ENCODE measurements at regions not wholly inside any gene's neighbourhood (a gene's known extent, or its start where the extent isn't known, plus 50 kb on each side); places are given as distances from the start of the nearest gene placed in this dataset.
"Not testable (repeated sequence)": the region's sequence is repeated elsewhere in the genome, so short reads cannot be mapped to it uniquely, and the experiment has no call there.

DNA sequence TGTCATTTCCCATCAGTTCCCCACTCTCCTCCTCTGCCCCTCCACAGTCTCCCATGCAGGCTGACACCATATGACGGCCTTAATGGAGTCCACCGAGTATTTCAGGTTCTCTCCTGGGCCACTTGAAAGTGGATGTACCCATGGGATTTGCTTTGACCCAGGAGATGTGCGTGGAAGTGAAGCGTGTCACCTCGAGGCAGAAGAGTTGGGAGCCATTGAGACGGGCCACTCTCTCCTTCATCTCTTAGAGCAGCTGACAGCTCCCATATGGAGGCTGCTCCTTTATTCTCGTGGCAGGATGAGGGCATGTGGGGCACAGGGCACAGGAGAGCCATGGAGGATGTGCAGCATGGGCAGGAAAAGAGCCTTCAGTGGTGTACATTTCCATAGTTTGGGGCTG lies 144.7 kb upstream of the CRYM start:
- H3K27me3 ChIP-seq (replicated peaks; ENCODE audit: control insufficient read depth, insufficient read depth, low read length); H3K4me1 ChIP-seq; intact Hi-C loops (cut with micrococcal nuclease; ENCODE audit: unreplicated experiment); H3K4me3 Mint-ChIP-seq (ENCODE audit: unreplicated experiment); DNase-seq; H3K36me3 ChIP-seq (ENCODE audit: control insufficient read depth, insufficient read depth, low read length); H3K9me3 ChIP-seq; POLR2A ChIA-PET; H3K9me3 Mint-ChIP-seq (ENCODE audit: unreplicated experiment); CTCF ChIA-PET; H3K4me3 ChIP-seq (ENCODE audit: low read depth, low read length); H3K27ac Mint-ChIP-seq (ENCODE audit: unreplicated experiment); BruUV-seq (replicated peaks); H3K36me3 Mint-ChIP-seq (ENCODE audit: insufficient read depth, unreplicated experiment); H3K4me1 Mint-ChIP-seq (ENCODE audit: low read depth, unreplicated experiment); H3K27me3 Mint-ChIP-seq (ENCODE audit: insufficient read depth, unreplicated experiment): not testable (repeated sequence)

- H3K27me3 ChIP-seq (replicated peaks; ENCODE audit: control insufficient read depth, insufficient read depth, low read length); CTCF ChIA-PET; H3K36me3 Mint-ChIP-seq (ENCODE audit: insufficient read depth, unreplicated experiment); H3K27me3 Mint-ChIP-seq (ENCODE audit: insufficient read depth, unreplicated experiment); H3K4me1 ChIP-seq; H3K4me3 ChIP-seq (ENCODE audit: low read depth, low read length); POLR2A ChIA-PET; DNase-seq; H3K4me3 Mint-ChIP-seq (ENCODE audit: unreplicated experiment); intact Hi-C loops (cut with micrococcal nuclease; ENCODE audit: unreplicated experiment); H3K9me3 Mint-ChIP-seq (ENCODE audit: unreplicated experiment); H3K9me3 ChIP-seq; H3K4me1 Mint-ChIP-seq (ENCODE audit: low read depth, unreplicated experiment); H3K36me3 ChIP-seq (ENCODE audit: control insufficient read depth, insufficient read depth, low read length); H3K27ac Mint-ChIP-seq (ENCODE audit: unreplicated experiment): not testable (repeated sequence)
- TSS peak; percentile 14 for BruUV-seq (replicated peaks)
Observed at GRCh38 chr16:21404699-21405098, 126.6 kb upstream of the CRYM start.

- BruUV-seq (replicated peaks); intact Hi-C loops (cut with micrococcal nuclease; ENCODE audit: unreplicated experiment); H3K4me3 Mint-ChIP-seq (ENCODE audit: unreplicated experiment); H3K9me3 Mint-ChIP-seq (ENCODE audit: unreplicated experiment); H3K4me3 ChIP-seq (ENCODE audit: low read depth, low read length); H3K36me3 ChIP-seq (ENCODE audit: control insufficient read depth, insufficient read depth, low read length); H3K9me3 ChIP-seq; H3K27ac Mint-ChIP-seq (ENCODE audit: unreplicated experiment); H3K4me1 Mint-ChIP-seq (ENCODE audit: low read depth, unreplicated experiment); CTCF ChIA-PET; H3K4me1 ChIP-seq; H3K27me3 ChIP-seq (replicated peaks; ENCODE audit: control insufficient read depth, insufficient read depth, low read length); DNase-seq; H3K36me3 Mint-ChIP-seq (ENCODE audit: insufficient read depth, unreplicated experiment); POLR2A ChIA-PET; H3K27me3 Mint-ChIP-seq (ENCODE audit: insufficient read depth, unreplicated experiment): not testable (repeated sequence)
Observed at GRCh38 chr16:21397866-21398265, 119.8 kb upstream of the CRYM start.

DNA sequence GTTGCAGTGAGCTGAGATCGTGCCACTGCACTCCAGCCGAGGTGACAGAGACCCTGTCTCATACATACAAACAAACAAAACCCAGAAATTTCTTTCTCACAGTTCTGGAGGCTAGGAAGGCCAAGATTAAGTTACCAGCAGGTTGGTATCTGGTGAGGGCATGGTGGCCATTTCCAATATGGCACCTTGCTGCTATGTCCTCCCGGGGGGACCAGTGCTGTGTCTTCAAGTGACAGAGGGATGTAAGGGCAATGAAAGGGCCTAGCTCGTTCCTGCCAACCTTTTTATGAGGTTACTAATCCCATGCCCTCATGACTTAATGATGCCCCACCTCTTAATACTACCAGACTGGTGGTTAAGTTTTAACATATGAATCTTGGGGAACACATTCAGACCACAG lies 118.5 kb upstream of the CRYM start:
- H3K4me1 Mint-ChIP-seq (ENCODE audit: low read depth, unreplicated experiment); H3K9me3 Mint-ChIP-seq (ENCODE audit: unreplicated experiment); H3K27me3 ChIP-seq (replicated peaks; ENCODE audit: control insufficient read depth, insufficient read depth, low read length); H3K36me3 Mint-ChIP-seq (ENCODE audit: insufficient read depth, unreplicated experiment); CTCF ChIA-PET; intact Hi-C loops (cut with micrococcal nuclease; ENCODE audit: unreplicated experiment); POLR2A ChIA-PET; H3K9me3 ChIP-seq; BruUV-seq (replicated peaks); DNase-seq; H3K4me3 ChIP-seq (ENCODE audit: low read depth, low read length); H3K4me1 ChIP-seq; H3K4me3 Mint-ChIP-seq (ENCODE audit: unreplicated experiment); H3K36me3 ChIP-seq (ENCODE audit: control insufficient read depth, insufficient read depth, low read length); H3K27ac Mint-ChIP-seq (ENCODE audit: unreplicated experiment); H3K27me3 Mint-ChIP-seq (ENCODE audit: insufficient read depth, unreplicated experiment): not testable (repeated sequence)

DNA sequence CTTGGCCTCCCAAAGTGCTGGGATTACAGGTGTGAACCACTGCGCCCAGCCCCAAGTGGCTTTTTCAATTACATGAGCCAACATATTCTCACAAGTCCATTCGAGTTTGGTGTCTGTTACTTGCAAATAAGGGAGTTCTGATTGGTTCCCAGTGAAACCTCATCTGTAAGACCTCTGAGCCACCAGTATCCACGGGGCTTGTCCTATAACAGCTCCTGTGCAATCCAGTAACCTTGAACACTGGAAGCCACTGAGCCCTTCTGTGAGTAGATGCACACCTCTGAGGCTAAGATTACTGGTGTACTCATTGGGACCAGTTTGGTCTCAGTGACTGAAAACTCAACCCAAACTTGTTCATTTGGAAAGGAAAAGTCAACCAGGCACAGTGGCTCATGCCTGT lies 112.5 kb upstream of the CRYM start:
- intact Hi-C loops (cut with micrococcal nuclease; ENCODE audit: unreplicated experiment); DNase-seq; H3K27me3 ChIP-seq (replicated peaks; ENCODE audit: control insufficient read depth, insufficient read depth, low read length): not testable (repeated sequence)

DNA sequence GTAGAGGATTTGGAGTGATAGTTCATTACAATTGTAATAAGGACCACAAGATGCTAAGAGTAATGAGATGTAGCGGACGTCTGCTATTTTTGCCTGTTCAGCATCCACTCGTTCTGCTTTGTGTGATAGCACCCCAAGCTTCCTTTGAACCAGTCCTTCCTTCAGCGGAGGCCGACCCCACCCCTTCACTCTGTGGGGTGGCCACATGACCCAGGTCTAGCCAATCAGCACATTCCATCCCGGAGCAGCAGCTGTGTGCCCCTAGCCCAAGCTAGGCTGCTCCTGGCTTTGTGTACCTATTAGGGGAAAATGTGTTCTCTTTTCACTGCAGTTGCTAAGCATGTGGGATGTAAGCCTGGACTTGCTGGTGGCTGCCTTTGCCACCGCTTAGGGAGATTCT lies 111.8 kb upstream of the CRYM start:
- peak; percentile 21 to 35 for DNase-seq
- H3K9me3 Mint-ChIP-seq (ENCODE audit: unreplicated experiment); H3K4me3 ChIP-seq (ENCODE audit: low read depth, low read length); H3K27me3 Mint-ChIP-seq (ENCODE audit: insufficient read depth, unreplicated experiment); H3K36me3 Mint-ChIP-seq (ENCODE audit: insufficient read depth, unreplicated experiment); H3K9me3 ChIP-seq; intact Hi-C loops (cut with micrococcal nuclease; ENCODE audit: unreplicated experiment); H3K27ac Mint-ChIP-seq (ENCODE audit: unreplicated experiment); POLR2A ChIA-PET; CTCF ChIA-PET; BruUV-seq (replicated peaks); H3K4me1 ChIP-seq; H3K27me3 ChIP-seq (replicated peaks; ENCODE audit: control insufficient read depth, insufficient read depth, low read length); H3K4me1 Mint-ChIP-seq (ENCODE audit: low read depth, unreplicated experiment); H3K36me3 ChIP-seq (ENCODE audit: control insufficient read depth, insufficient read depth, low read length); H3K4me3 Mint-ChIP-seq (ENCODE audit: unreplicated experiment): not testable (repeated sequence)

More for the DNA sequence above, 112.5 kb upstream of the CRYM start:
- H3K4me1 ChIP-seq; H3K27ac Mint-ChIP-seq (ENCODE audit: unreplicated experiment); H3K27me3 Mint-ChIP-seq (ENCODE audit: insufficient read depth, unreplicated experiment); H3K4me1 Mint-ChIP-seq (ENCODE audit: low read depth, unreplicated experiment); H3K9me3 Mint-ChIP-seq (ENCODE audit: unreplicated experiment); H3K36me3 ChIP-seq (ENCODE audit: control insufficient read depth, insufficient read depth, low read length); H3K4me3 ChIP-seq (ENCODE audit: low read depth, low read length); CTCF ChIA-PET; POLR2A ChIA-PET; H3K36me3 Mint-ChIP-seq (ENCODE audit: insufficient read depth, unreplicated experiment); H3K9me3 ChIP-seq; H3K4me3 Mint-ChIP-seq (ENCODE audit: unreplicated experiment); BruUV-seq (replicated peaks): not testable (repeated sequence)

DNA sequence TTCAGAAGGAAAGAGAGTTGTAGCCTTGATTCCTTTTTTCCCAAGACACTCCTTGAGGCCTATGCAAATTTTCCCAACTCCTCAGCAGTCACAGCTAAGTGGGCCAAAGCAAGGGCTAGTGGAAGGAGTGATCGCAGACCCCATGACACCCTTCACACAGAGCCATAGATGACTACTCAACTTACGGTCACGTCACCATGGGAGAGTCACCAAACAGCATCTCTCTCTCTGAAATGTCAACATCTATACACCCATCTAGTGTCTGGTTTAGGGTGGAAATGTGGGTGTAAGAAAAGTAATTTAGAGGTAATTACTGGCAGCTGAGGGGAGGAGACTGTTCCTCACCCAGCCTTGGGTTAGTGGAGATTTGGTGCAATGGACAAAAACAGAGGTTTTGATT lies 109.7 kb upstream of the CRYM start:
- BruUV-seq (replicated peaks); H3K27me3 Mint-ChIP-seq (ENCODE audit: insufficient read depth, unreplicated experiment); CTCF ChIA-PET; DNase-seq; H3K27ac Mint-ChIP-seq (ENCODE audit: unreplicated experiment); H3K4me1 ChIP-seq; H3K4me3 Mint-ChIP-seq (ENCODE audit: unreplicated experiment); H3K4me1 Mint-ChIP-seq (ENCODE audit: low read depth, unreplicated experiment); H3K9me3 Mint-ChIP-seq (ENCODE audit: unreplicated experiment); intact Hi-C loops (cut with micrococcal nuclease; ENCODE audit: unreplicated experiment); H3K4me3 ChIP-seq (ENCODE audit: low read depth, low read length); H3K9me3 ChIP-seq; H3K36me3 Mint-ChIP-seq (ENCODE audit: insufficient read depth, unreplicated experiment); POLR2A ChIA-PET; H3K36me3 ChIP-seq (ENCODE audit: control insufficient read depth, insufficient read depth, low read length); H3K27me3 ChIP-seq (replicated peaks; ENCODE audit: control insufficient read depth, insufficient read depth, low read length): not testable (repeated sequence)
